Neural cell (in vitro differentiated cells): ENCODE measurements at regions not wholly inside any gene's neighbourhood (a gene's known extent, or its start where the extent isn't known, plus 50 kb on each side); places are given as distances from the start of the nearest gene placed in this dataset.

Experiments used
- H2AFZ ChIP-seq: fragments of 200-600, 300-800 bp; sonication (generic), shearing (Covaris generic); 2 replicates; pipeline ENCODE4 v1.6.0; 2014; ENCODE audit warnings: low read depth, mild to moderate bottlenecking, antibody characterized with exemption, low read length, moderate library complexity
- H3F3A ChIP-seq: fragments of 200-600 bp; shearing (Covaris generic); 2 replicates; pipeline ENCODE4 v1.6.1; 2016; ENCODE audit warnings: mild to moderate bottlenecking, moderate library complexity, mixed read lengths, antibody characterized with exemption, low read length; ENCODE audit not compliant: insufficient read depth, poor library complexity, severe bottlenecking
- H3K27ac ChIP-seq: fragments of 200-600, 300-800 bp; sonication (generic), shearing (Covaris generic); 2 replicates; pipeline ENCODE4 v1.5.1; 2014; ENCODE audit warnings: mild to moderate bottlenecking, low read length, moderate library complexity
- H3K27me3 ChIP-seq: fragments of 300-800, 200-600 bp; sonication (generic), shearing (Covaris generic); 2 replicates; pipeline ENCODE4 v1.6.0; 2014; ENCODE audit warnings: mild to moderate bottlenecking, low read depth, low read length, moderate library complexity; ENCODE audit not compliant: insufficient read depth
- H3K36me3 ChIP-seq: fragments of 300-800, 200-600 bp; sonication (generic), shearing (Covaris generic); 2 replicates; pipeline ENCODE4 v1.5.1; 2014; ENCODE audit warnings: mild to moderate bottlenecking, antibody characterized with exemption, low read length, moderate library complexity; ENCODE audit not compliant: insufficient read depth
- H3K4me2 ChIP-seq: fragments of 300-800, 200-600 bp; sonication (generic), shearing (Covaris generic); 2 replicates; pipeline ENCODE4 v1.6.0; 2014; ENCODE audit warnings: mild to moderate bottlenecking, low read length
- H3K4me3 ChIP-seq: fragments of 300-800, 200-600 bp; sonication (generic), shearing (Covaris generic); 2 replicates; pipeline ENCODE4 v1.5.1; 2014; ENCODE audit warnings: mild to moderate bottlenecking, low read length, moderate library complexity
- H3K79me2 ChIP-seq: fragments of 200-600 bp; shearing (Covaris generic); replicated peaks from 2 replicates; pipeline ENCODE4 v1.6.0; 2014; ENCODE audit warnings: mild to moderate bottlenecking, low read length, moderate library complexity; ENCODE audit not compliant: insufficient read depth
- H3K9ac ChIP-seq: fragments of 300-800, 200-600 bp; sonication (generic), shearing (Covaris generic); 2 replicates; pipeline ENCODE4 v1.6.1; 2016; ENCODE audit warnings: mild to moderate bottlenecking, low read length, mixed read lengths
- H3K9me2 ChIP-seq: fragments of 200-600 bp; shearing (Covaris generic); 2 replicates; pipeline ENCODE4 v1.6.1; 2016; ENCODE audit warnings: mild to moderate bottlenecking, low read length, mixed read lengths; ENCODE audit not compliant: insufficient read depth
- H3K9me3 ChIP-seq: fragments of 200-600, 300-800 bp; sonication (generic), shearing (Covaris generic); 2 replicates; pipeline ENCODE4 v1.6.1; 2016; ENCODE audit warnings: mild to moderate bottlenecking, mixed run types, low read length, moderate library complexity, mixed read lengths
- H4K20me1 ChIP-seq: fragments of 200-600 bp; shearing (Covaris generic); 2 replicates; pipeline ENCODE4 v1.6.1; 2016; ENCODE audit warnings: mild to moderate bottlenecking, mixed run types; ENCODE audit not compliant: insufficient read depth
- EP300 ChIP-seq: fragments of 450-650 bp; conservative IDR thresholded peaks from 2 replicates; pipeline ENCODE4 v1.6.1; 2014; ENCODE audit warnings: antibody characterized with exemption, mild to moderate bottlenecking, moderate library complexity; ENCODE audit not compliant: poor library complexity, severe bottlenecking
- EZH2 ChIP-seq: fragments of 200-600, 300-800 bp; shearing (Covaris generic), sonication (generic); IDR thresholded peaks from 2 replicates; pipeline ENCODE4 v1.6.1; 2014; ENCODE audit warnings: antibody characterized with exemption, low read length, borderline replicate concordance, mild to moderate bottlenecking; ENCODE audit not compliant: insufficient read depth, poor library complexity, severe bottlenecking
- MXI1 ChIP-seq: fragments of 450-650 bp; conservative IDR thresholded peaks from 2 replicates; pipeline ENCODE4 v1.6.1; 2014; ENCODE audit warnings: antibody characterized with exemption, mild to moderate bottlenecking; ENCODE audit not compliant: poor library complexity, severe bottlenecking
- POLR2AphosphoS5 ChIP-seq: IDR thresholded peaks from 2 replicates; pipeline ENCODE4 v1.6.1; 2012
- RAD21 ChIP-seq: fragments of 450-650 bp; conservative IDR thresholded peaks from 2 replicates; pipeline ENCODE4 v1.6.1; 2014; ENCODE audit warnings: antibody characterized with exemption, mild to moderate bottlenecking, moderate library complexity
- REST ChIP-seq: IDR thresholded peaks from 2 replicates; pipeline ENCODE4 v1.6.1; 2012; ENCODE audit warnings: borderline replicate concordance
- SMC3 ChIP-seq: fragments of 450-650 bp; conservative IDR thresholded peaks from 2 replicates; pipeline ENCODE4 v1.6.1; 2014; ENCODE audit warnings: antibody characterized with exemption, mild to moderate bottlenecking, moderate library complexity; ENCODE audit not compliant: poor library complexity
- TAF1 ChIP-seq: IDR thresholded peaks from 2 replicates; pipeline ENCODE4 v1.6.1; 2012; ENCODE audit warnings: low read depth
- TF ChIP-seq, protein P1 (sequence below): fragments of 450-650 bp; IDR thresholded peaks from 2 replicates; pipeline ENCODE4 v1.5.1; 2014; ENCODE audit warnings: antibody characterized with exemption, mild to moderate bottlenecking, moderate library complexity; ENCODE audit not compliant: poor library complexity, severe bottlenecking

DNA sequence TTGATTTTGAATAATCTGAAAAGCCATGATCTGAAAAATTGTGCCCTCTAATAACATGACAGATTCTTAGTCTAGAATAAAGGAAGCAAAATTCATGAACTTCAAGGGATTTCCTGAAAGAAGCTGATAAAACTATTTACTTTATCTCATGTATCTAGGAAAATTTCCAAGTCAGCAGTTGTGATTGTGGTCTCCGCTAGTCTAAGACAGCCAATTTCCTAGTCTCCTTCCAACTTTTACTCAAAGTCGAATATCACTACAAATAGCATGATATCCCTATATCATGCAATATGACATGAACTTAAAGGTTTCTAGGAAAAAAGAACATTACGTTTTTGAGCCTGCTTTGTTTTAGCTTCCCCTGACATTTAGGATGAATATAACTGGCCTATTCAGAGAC lies 202.1 kb upstream of the GHITM start (continued):
- TF ChIP-seq, protein P1, sequence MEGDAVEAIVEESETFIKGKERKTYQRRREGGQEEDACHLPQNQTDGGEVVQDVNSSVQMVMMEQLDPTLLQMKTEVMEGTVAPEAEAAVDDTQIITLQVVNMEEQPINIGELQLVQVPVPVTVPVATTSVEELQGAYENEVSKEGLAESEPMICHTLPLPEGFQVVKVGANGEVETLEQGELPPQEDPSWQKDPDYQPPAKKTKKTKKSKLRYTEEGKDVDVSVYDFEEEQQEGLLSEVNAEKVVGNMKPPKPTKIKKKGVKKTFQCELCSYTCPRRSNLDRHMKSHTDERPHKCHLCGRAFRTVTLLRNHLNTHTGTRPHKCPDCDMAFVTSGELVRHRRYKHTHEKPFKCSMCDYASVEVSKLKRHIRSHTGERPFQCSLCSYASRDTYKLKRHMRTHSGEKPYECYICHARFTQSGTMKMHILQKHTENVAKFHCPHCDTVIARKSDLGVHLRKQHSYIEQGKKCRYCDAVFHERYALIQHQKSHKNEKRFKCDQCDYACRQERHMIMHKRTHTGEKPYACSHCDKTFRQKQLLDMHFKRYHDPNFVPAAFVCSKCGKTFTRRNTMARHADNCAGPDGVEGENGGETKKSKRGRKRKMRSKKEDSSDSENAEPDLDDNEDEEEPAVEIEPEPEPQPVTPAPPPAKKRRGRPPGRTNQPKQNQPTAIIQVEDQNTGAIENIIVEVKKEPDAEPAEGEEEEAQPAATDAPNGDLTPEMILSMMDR = no peak
- TF ChIP-seq EP300 = no peak

- Histone ChIP-seq H3K79me2 (no peaks in the 10 kb centered on the region), H3F3A (no peaks in the 10 kb centered on the region), H3K9me2 (no peaks in the 10 kb centered on the region), H3K9ac (no peak overlapping the region), H3K4me3 (no peak overlapping the region), H3K27ac (no peak overlapping the region), H3K9me3 (no peaks in the 10 kb centered on the region), H4K20me1 (no peaks in the 10 kb centered on the region), H3K36me3 (no peaks in the 10 kb centered on the region), H3K27me3 (no peaks in the 10 kb centered on the region), H3K4me2 (no peak overlapping the region), H2AFZ (no peak overlapping the region)
- TF ChIP-seq TAF1 (no peak), EZH2 (no peak), RAD21 (no peak), REST (no peak), MXI1 (no peak), SMC3 (no peak), EP300 (no peak), POLR2AphosphoS5 (no peak)
- TF ChIP-seq, protein P1 = no peak
Measured at GRCh38 chr10:83937826-83938225, 201.5 kb upstream of the GHITM start.

DNA sequence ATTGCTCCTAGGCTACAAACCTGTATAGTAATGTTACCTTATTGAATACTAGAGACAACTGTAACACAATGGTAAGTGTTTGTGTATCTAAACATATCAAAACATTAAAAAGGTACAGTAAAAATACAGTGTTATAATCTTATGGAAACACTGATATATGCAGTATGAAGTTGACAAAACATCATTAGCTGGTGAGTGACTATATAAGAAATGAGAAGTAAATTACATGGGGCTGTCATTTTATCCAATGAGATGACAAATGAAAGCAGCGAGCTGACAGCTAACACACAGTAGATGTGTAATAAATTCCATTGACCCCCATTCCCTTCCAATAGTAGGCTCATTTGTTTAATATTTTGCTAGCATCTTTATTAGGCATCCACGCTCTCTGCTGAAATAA lies 198.1 kb upstream of the GHITM start:
- Histone ChIP-seq H3K9ac (no peak overlapping the region), H3K9me3 (no peaks in the 10 kb centered on the region), H3K9me2 (no peaks in the 10 kb centered on the region), H3K4me2 (no peak overlapping the region), H3K27ac (no peak overlapping the region), H3F3A (no peaks in the 10 kb centered on the region), H3K36me3 (no peaks in the 10 kb centered on the region), H2AFZ (no peak overlapping the region), H3K79me2 (no peaks in the 10 kb centered on the region), H3K27me3 (no peaks in the 10 kb centered on the region), H4K20me1 (no peaks in the 10 kb centered on the region), H3K4me3 (no peak overlapping the region)
- peak; percentile 92 for TF ChIP-seq EP300
- TF ChIP-seq SMC3 = no peak
- TF ChIP-seq, protein P1 = no peak
- TF ChIP-seq REST = no peak
- peak; percentile 79 for TF ChIP-seq POLR2AphosphoS5
- TF ChIP-seq RAD21 = no peak
- no peak for TF ChIP-seq EZH2
- no peak for TF ChIP-seq MXI1
- TF ChIP-seq TAF1 = no peak
